ENCODE measurements at regions not wholly inside any gene's neighbourhood (a gene's known extent, or its start where the extent isn't known, plus 50 kb on each side); places are given as distances from the start of the nearest gene placed in this dataset.

DNA sequence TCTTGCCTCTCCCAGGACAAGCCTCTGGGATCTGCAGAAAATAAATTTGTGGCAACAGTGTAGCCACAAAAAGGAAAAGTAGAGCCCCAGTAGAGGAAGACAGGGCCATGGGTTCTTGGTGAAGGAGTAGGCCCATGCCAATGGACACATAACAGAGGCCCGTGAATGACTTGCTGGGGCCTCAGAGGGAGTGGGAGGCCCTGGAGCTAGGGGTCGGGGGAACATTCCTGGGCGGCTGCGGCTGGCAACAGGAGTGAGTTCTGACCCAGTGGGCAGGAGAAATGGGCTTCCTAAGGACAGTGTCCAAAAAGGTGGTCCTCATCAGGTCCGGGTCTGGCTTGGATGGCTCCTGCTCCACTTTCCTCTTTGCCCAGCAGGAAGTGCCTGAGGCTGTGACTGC lies 260.0 kb downstream of the CCSER2 start:
- CTCF ChIA-PET, result no interaction called here
- TF ChIP-seq ZNF311 (tag by site-specific recombination; IDR thresholded peaks at IDR 0.05; ENCODE audit: borderline replicate concordance) (no peak), ZNF2 (tag by site-specific recombination; IDR thresholded peaks at IDR 0.05) (no peak), SP2 (tag by site-specific recombination; IDR thresholded peaks at IDR 0.05) (no peak), ZNF776 (tag by site-specific recombination; IDR thresholded peaks at IDR 0.05; ENCODE audit: borderline replicate concordance) (no peak), ZNF292 (tag by site-specific recombination; IDR thresholded peaks at IDR 0.05; ENCODE audit: borderline replicate concordance, low read depth) (no peak), ZSCAN23 (tag by site-specific recombination; IDR thresholded peaks at IDR 0.05) (no peak), KLF7 (tag by site-specific recombination; IDR thresholded peaks at IDR 0.05; ENCODE audit: borderline replicate concordance) (no peak), ZNF266 (tag by site-specific recombination; IDR thresholded peaks at IDR 0.05; ENCODE audit: low read depth) (no peak), OVOL3 (tag by site-specific recombination; IDR thresholded peaks at IDR 0.05) (no peak), HOXC10 (CRISPR knock-in tag; IDR thresholded peaks at IDR 0.05) (no peak), ZNF768 (tag by site-specific recombination; IDR thresholded peaks at IDR 0.05) (no peak), ZNF623 (tag by site-specific recombination; IDR thresholded peaks at IDR 0.05) (no peak), KLF16 (tag by site-specific recombination; IDR thresholded peaks at IDR 0.05) (no peak)
- H3K36me3 ChIP-seq (ENCODE audit: control insufficient read depth in 2 of 2, insufficient read depth in 1 of 2, low read length in 2 of 2), result no peaks in the 10 kb centered on the region
- no peak overlapping the region for H3K27ac ChIP-seq (ENCODE audit: extremely low read depth, low read depth, low read length)
- H3K4me1 ChIP-seq (ENCODE audit: control insufficient read depth, insufficient read depth, low read length), result no peaks in the 10 kb centered on the region
- no peaks in the 10 kb centered on the region for H3K9me3 ChIP-seq (ENCODE audit: control insufficient read depth, insufficient read depth, low read depth, low read length)
- no peak overlapping the region for H3K4me3 ChIP-seq (ENCODE audit: low read depth, low read length)
- POLR2A ChIA-PET, result no interaction called here

DNA sequence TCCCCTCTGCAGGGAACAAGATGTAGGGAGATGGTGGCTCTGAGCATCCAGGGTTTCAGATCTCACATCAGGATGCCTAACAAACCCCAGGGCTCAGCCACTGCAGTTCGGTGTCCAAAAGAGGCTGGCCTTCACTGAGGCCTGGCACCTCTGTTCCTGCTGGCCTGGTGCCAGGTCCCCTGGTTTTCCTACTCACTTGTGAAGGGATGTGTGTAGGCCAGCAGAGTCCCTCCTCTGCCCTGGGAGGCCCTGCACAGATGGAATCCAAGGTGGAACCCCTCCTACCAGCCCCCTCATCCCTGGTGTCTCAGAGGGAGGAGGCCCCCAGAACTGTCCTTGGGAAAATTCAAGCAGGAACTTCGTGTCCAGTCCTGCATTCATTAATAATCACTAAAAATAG lies 260.6 kb downstream of the CCSER2 start:
- H3K4me1 ChIP-seq (ENCODE audit: control insufficient read depth, insufficient read depth, low read length), result no peaks in the 10 kb centered on the region
- H3K36me3 ChIP-seq (ENCODE audit: control insufficient read depth in 2 of 2, insufficient read depth in 1 of 2, low read length in 2 of 2), result no peaks in the 10 kb centered on the region
- no peak overlapping the region for H3K27ac ChIP-seq (ENCODE audit: extremely low read depth, low read depth, low read length)
- ChIA-PET CTCF (no interaction called here), POLR2A (no interaction called here)
- no peak for TF ChIP-seq ZFP41 (tag by site-specific recombination; IDR thresholded peaks at IDR 0.05; ENCODE audit: borderline replicate concordance)
- TF ChIP-seq ZNF155 (tag by site-specific recombination; IDR thresholded peaks at IDR 0.05), result no peak
- no peak for TF ChIP-seq SP3 (tag by site-specific recombination; IDR thresholded peaks at IDR 0.05)
- TF ChIP-seq ZNF701 (tag by site-specific recombination; IDR thresholded peaks at IDR 0.05), result no peak
- no peak for TF ChIP-seq KLF10 (tag by site-specific recombination; IDR thresholded peaks at IDR 0.05)
- TF ChIP-seq, protein P1, sequence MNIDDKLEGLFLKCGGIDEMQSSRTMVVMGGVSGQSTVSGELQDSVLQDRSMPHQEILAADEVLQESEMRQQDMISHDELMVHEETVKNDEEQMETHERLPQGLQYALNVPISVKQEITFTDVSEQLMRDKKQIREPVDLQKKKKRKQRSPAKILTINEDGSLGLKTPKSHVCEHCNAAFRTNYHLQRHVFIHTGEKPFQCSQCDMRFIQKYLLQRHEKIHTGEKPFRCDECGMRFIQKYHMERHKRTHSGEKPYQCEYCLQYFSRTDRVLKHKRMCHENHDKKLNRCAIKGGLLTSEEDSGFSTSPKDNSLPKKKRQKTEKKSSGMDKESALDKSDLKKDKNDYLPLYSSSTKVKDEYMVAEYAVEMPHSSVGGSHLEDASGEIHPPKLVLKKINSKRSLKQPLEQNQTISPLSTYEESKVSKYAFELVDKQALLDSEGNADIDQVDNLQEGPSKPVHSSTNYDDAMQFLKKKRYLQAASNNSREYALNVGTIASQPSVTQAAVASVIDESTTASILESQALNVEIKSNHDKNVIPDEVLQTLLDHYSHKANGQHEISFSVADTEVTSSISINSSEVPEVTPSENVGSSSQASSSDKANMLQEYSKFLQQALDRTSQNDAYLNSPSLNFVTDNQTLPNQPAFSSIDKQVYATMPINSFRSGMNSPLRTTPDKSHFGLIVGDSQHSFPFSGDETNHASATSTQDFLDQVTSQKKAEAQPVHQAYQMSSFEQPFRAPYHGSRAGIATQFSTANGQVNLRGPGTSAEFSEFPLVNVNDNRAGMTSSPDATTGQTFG (tag by site-specific recombination; IDR thresholded peaks at IDR 0.05; ENCODE audit: borderline replicate concordance), result no peak
- no peak for TF ChIP-seq KLF7 (tag by site-specific recombination; IDR thresholded peaks at IDR 0.05; ENCODE audit: borderline replicate concordance)
- TF ChIP-seq ZNF621 (tag by site-specific recombination; IDR thresholded peaks at IDR 0.05), result no peak
- TF ChIP-seq ZNF654 (tag by site-specific recombination; IDR thresholded peaks at IDR 0.05; ENCODE audit: low read depth), result no peak
- TF ChIP-seq SCRT1 (tag by site-specific recombination; IDR thresholded peaks at IDR 0.05; ENCODE audit: borderline replicate concordance), result no peak
- no peak for TF ChIP-seq HOXA7 (CRISPR knock-in tag; IDR thresholded peaks at IDR 0.05; ENCODE audit: borderline replicate concordance)
- TF ChIP-seq ZNF175 (tag by site-specific recombination; IDR thresholded peaks at IDR 0.05), result no peak
- no peak for TF ChIP-seq ZNF426 (tag by site-specific recombination; IDR thresholded peaks at IDR 0.05)
- TF ChIP-seq, protein P2, sequence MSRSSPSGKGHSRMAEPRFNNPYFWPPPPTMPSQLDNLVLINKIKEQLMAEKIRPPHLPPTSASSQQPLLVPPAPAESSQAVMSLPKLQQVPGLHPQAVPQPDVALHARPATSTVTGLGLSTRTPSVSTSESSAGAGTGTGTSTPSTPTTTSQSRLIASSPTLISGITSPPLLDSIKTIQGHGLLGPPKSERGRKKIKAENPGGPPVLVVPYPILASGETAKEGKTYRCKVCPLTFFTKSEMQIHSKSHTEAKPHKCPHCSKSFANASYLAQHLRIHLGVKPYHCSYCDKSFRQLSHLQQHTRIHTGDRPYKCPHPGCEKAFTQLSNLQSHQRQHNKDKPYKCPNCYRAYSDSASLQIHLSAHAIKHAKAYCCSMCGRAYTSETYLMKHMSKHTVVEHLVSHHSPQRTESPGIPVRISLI (tag by site-specific recombination; IDR thresholded peaks at IDR 0.05), result no peak
- no peak for TF ChIP-seq TRIM28 (IDR thresholded peaks at IDR 0.05; ENCODE audit: borderline replicate concordance, low read length)
- TF ChIP-seq ZBTB21 (tag by site-specific recombination; IDR thresholded peaks at IDR 0.05), result no peak
- H3K4me3 ChIP-seq (ENCODE audit: low read depth, low read length), result no peak overlapping the region
- H3K9me3 ChIP-seq (ENCODE audit: control insufficient read depth, insufficient read depth, low read depth, low read length), result no peaks in the 10 kb centered on the region
